ENCODE measurements at regions not wholly inside any gene's neighbourhood (a gene's known extent, or its start where the extent isn't known, plus 50 kb on each side); places are given as distances from the start of the nearest gene placed in this dataset.

GRCh38 chr7:12094365-12094921 is 116.7 kb upstream of the TMEM106B start:
- Histone ChIP-seq H3K9me3 (peaks cover 0 to 6% (median 0%) of the 10 kb centered on the region in 4 donors), H3K27ac (no peak overlapping the region), H3K4me3 (no peak overlapping the region), H3K36me3 (no peaks in the 10 kb centered on the region), H3K27me3 (no peaks in the 10 kb centered on the region), H3K4me1 (no peaks in the 10 kb centered on the region)
- WGBS, 5 donors: 27 to 49% (median 40%) methylated on average over 4 of the region's 4 CpGs
- intact Hi-C loops (cut with DNase I; ENCODE audit: low total_unique reads): no loop called here
- TF ChIP-seq POLR2AphosphoS5 (IDR thresholded peaks at IDR 0.05): no peak
- no peak for TF ChIP-seq EP300 (IDR thresholded peaks at IDR 0.05)
- TF ChIP-seq POLR2A (IDR thresholded peaks at IDR 0.05): no peak
- no peak for TF ChIP-seq CTCF (IDR thresholded peaks at IDR 0.05)
- DNase-seq: no peak

DNA sequence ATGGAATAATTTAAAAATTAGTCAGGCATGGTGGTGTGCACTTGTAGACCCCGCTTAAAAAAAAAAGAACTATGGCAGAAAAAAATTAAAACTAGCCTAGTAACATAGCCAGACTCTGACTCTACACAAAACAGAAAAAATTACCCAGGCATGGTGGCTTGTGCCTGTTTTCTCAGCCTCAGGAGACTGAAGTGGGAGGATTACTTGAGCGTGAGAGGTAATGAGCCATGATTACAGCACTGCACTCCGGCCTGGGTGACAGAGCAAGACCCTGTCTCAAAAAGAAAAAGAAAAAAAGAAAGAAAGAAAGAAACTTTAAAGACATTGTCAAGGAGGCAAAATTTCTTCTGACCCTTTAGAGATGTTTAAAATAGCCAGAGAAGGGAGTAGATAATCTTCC is 109.0 kb upstream of the TMEM106B start:
- Histone ChIP-seq H3K9me3 (peaks cover 0 to 8% (median 0%) of the 10 kb centered on the region in 4 donors), H3K27ac (no peak overlapping the region), H3K4me1 (no peaks in the 10 kb centered on the region), H3K36me3 (no peaks in the 10 kb centered on the region), H3K27me3 (no peaks in the 10 kb centered on the region), H3K4me3 (no peak overlapping the region)
- TF ChIP-seq POLR2A (IDR thresholded peaks at IDR 0.05): no peak
- no peak for TF ChIP-seq POLR2AphosphoS5 (IDR thresholded peaks at IDR 0.05)
- no peak for TF ChIP-seq CTCF (IDR thresholded peaks at IDR 0.05)
- TF ChIP-seq EP300 (IDR thresholded peaks at IDR 0.05): no peak
- 70 to 84% (median 71%) methylated on average over 3 of the region's 3 CpGs for WGBS, 5 donors
- DNase-seq: no peak
- intact Hi-C loops (cut with DNase I; ENCODE audit: low total_unique reads): no loop called here

DNA sequence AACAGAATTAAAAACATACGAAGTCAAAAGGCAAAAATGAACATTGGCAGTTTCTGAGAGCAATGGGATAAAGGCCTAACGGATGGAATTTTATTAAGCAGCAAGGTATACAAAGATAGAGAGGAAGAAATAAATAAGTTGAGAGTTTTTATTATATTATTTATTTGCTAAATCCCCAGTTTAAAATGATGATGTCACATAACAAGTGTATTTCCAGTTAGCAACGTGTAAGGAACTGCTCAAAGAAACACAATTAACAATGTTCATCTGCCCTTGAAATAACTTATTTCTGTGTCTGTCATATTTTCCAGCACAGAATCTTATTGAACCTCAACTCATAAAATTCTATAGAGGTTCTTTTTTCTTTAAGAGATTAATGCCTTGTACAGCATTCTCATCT is 108.6 kb upstream of the TMEM106B start:
- intact Hi-C loops (cut with DNase I; ENCODE audit: low total_unique reads): no loop called here
- DNase-seq: no peak
- Histone ChIP-seq H3K27ac (no peak overlapping the region), H3K4me1 (no peaks in the 10 kb centered on the region), H3K4me3 (no peak overlapping the region), H3K27me3 (no peaks in the 10 kb centered on the region), H3K9me3 (peaks cover 0 to 8% (median 0%) of the 10 kb centered on the region in 4 donors), H3K36me3 (no peaks in the 10 kb centered on the region)
- 65 to 83% (median 77%) methylated on average over 3 of the region's 3 CpGs for WGBS, 5 donors
- TF ChIP-seq EP300 (IDR thresholded peaks at IDR 0.05) (no peak), CTCF (IDR thresholded peaks at IDR 0.05) (no peak), POLR2A (IDR thresholded peaks at IDR 0.05) (no peak), POLR2AphosphoS5 (IDR thresholded peaks at IDR 0.05) (no peak)

DNA sequence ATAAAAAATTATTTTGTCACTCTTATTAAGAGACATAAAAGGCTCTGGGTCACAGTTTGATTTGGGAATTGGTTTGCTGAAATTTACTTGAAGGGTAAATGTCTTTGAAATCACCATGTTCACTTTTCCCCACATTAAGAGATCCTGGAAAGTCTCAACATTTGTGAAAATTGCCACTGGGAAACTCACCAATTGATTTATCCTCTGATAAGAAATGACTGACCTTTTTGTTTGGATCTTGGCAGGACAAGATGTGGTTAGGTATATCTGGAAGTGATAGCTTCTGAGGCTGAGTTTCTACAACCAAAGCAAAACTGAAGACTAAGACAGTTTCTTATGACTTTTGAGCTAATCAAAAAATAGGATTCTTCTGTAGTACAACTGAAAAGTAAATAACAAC is 107.1 kb upstream of the TMEM106B start:
- intact Hi-C loops (cut with DNase I; ENCODE audit: low total_unique reads): no loop called here
- Histone ChIP-seq H3K4me3 (no peak overlapping the region), H3K36me3 (no peaks in the 10 kb centered on the region), H3K4me1 (no peaks in the 10 kb centered on the region), H3K9me3 (peaks cover 0 to 7% (median 0%) of the 10 kb centered on the region in 4 donors), H3K27ac (no peak overlapping the region), H3K27me3 (no peaks in the 10 kb centered on the region)
- no peak for DNase-seq
- TF ChIP-seq CTCF (IDR thresholded peaks at IDR 0.05): no peak
- TF ChIP-seq POLR2AphosphoS5 (IDR thresholded peaks at IDR 0.05): no peak
- no peak for TF ChIP-seq EP300 (IDR thresholded peaks at IDR 0.05)
- TF ChIP-seq POLR2A (IDR thresholded peaks at IDR 0.05): no peak

Measured in stomach (tissue), 8 donors.